IPS-20b (cell line): ENCODE measurements at regions not wholly inside any gene's neighbourhood (a gene's known extent, or its start where the extent isn't known, plus 50 kb on each side); places are given as distances from the start of the nearest gene placed in this dataset.

Experiments
- H3K27ac ChIP-seq: one replicate; pipeline ENCODE4 v1.5.1; 2013; ENCODE audit warnings: low read length
- H3K27me3 ChIP-seq: 2 replicates; pipeline ENCODE4 v1.6.1; 2013; ENCODE audit warnings: mild to moderate bottlenecking, low read length, inconsistent platforms; ENCODE audit not compliant: insufficient read depth
- H3K36me3 ChIP-seq: 2 replicates; pipeline ENCODE4 v1.6.1; 2013; ENCODE audit warnings: low read depth, mild to moderate bottlenecking, inconsistent platforms, low read length, moderate library complexity; ENCODE audit not compliant: insufficient read depth
- H3K4me1 ChIP-seq: 2 replicates; pipeline ENCODE4 v1.6.1; 2013; ENCODE audit warnings: mild to moderate bottlenecking, control low read depth, inconsistent platforms, low read length, moderate library complexity; ENCODE audit not compliant: insufficient read depth
- H3K4me3 ChIP-seq: 2 replicates; pipeline ENCODE4 v1.5.1; 2013; ENCODE audit warnings: mild to moderate bottlenecking, low read length, inconsistent platforms
- H3K9ac ChIP-seq: 2 replicates; pipeline ENCODE4 v1.6.1; 2013; ENCODE audit warnings: low read depth, mild to moderate bottlenecking, inconsistent platforms, low read length, moderate library complexity
- H3K9me3 ChIP-seq: 2 replicates; pipeline ENCODE4 v1.6.1; 2013; ENCODE audit warnings: mild to moderate bottlenecking, low read depth, low read length, inconsistent platforms; ENCODE audit not compliant: insufficient read depth

GRCh38 chr9:26159575-26160392 lies 481.5 kb upstream of the TUSC1 start:
- no peaks in the 10 kb centered on the region for H3K9me3 ChIP-seq
- no peaks in the 10 kb centered on the region for H3K36me3 ChIP-seq
- no peak overlapping the region for H3K4me3 ChIP-seq
- H3K4me1 ChIP-seq = no peaks in the 10 kb centered on the region
- no peak overlapping the region for H3K9ac ChIP-seq
- H3K27ac ChIP-seq = no peak overlapping the region
- H3K27me3 ChIP-seq = no peaks in the 10 kb centered on the region

GRCh38 chr9:26158631-26159150 lies 480.4 kb upstream of the TUSC1 start:
- H3K9ac ChIP-seq = no peak overlapping the region
- no peak overlapping the region for H3K27ac ChIP-seq
- H3K4me1 ChIP-seq = no peaks in the 10 kb centered on the region
- no peak overlapping the region for H3K4me3 ChIP-seq
- H3K36me3 ChIP-seq = no peaks in the 10 kb centered on the region
- no peaks in the 10 kb centered on the region for H3K27me3 ChIP-seq
- no peaks in the 10 kb centered on the region for H3K9me3 ChIP-seq

- no peaks in the 10 kb centered on the region for H3K9me3 ChIP-seq
- H3K27ac ChIP-seq = no peak overlapping the region
- no peak overlapping the region for H3K4me3 ChIP-seq
- no peaks in the 10 kb centered on the region for H3K36me3 ChIP-seq
- H3K27me3 ChIP-seq = no peaks in the 10 kb centered on the region
- H3K4me1 ChIP-seq = peaks cover 6% of the 10 kb centered on the region; the same call in 1 of the 2 replicates
- no peak overlapping the region for H3K9ac ChIP-seq
These were observed 479.2 kb upstream of the TUSC1 start for GRCh38 chr9:26157411-26157810.

GRCh38 chr9:26152350-26152749 lies 474.1 kb upstream of the TUSC1 start:
- peak overlapping the region; percentile 32; the same call in 1 of the 2 replicates for H3K4me3 ChIP-seq
- no peak overlapping the region for H3K27ac ChIP-seq
- H3K27me3 ChIP-seq = no peaks in the 10 kb centered on the region
- H3K36me3 ChIP-seq = no peaks in the 10 kb centered on the region
- H3K9me3 ChIP-seq = no peaks in the 10 kb centered on the region
- H3K4me1 ChIP-seq = peaks cover 6% of the 10 kb centered on the region; the same call in 1 of the 2 replicates
- H3K9ac ChIP-seq = no peak overlapping the region

- no peak overlapping the region for H3K27ac ChIP-seq
- H3K4me3 ChIP-seq = no peak overlapping the region
- peaks cover 6% of the 10 kb centered on the region; the same call in 1 of the 2 replicates for H3K4me1 ChIP-seq
- no peaks in the 10 kb centered on the region for H3K27me3 ChIP-seq
- no peaks in the 10 kb centered on the region for H3K9me3 ChIP-seq
- H3K36me3 ChIP-seq = no peaks in the 10 kb centered on the region
- no peak overlapping the region for H3K9ac ChIP-seq
These were observed 469.9 kb upstream of the TUSC1 start for GRCh38 chr9:26148128-26148527.

GRCh38 chr9:26145938-26146337 lies 467.7 kb upstream of the TUSC1 start:
- H3K27me3 ChIP-seq = no peaks in the 10 kb centered on the region
- H3K4me3 ChIP-seq = no peak overlapping the region
- no peak overlapping the region for H3K27ac ChIP-seq
- H3K9ac ChIP-seq = no peak overlapping the region
- H3K9me3 ChIP-seq = no peaks in the 10 kb centered on the region
- H3K36me3 ChIP-seq = no peaks in the 10 kb centered on the region
- no peaks in the 10 kb centered on the region for H3K4me1 ChIP-seq

- Histone ChIP-seq H3K9ac (no peak overlapping the region), H3K27ac (no peak overlapping the region), H3K9me3 (no peaks in the 10 kb centered on the region), H3K27me3 (no peaks in the 10 kb centered on the region), H3K4me1 (no peaks in the 10 kb centered on the region), H3K36me3 (no peaks in the 10 kb centered on the region), H3K4me3 (no peak overlapping the region)
These were observed 464.4 kb upstream of the TUSC1 start for GRCh38 chr9:26142631-26143030.

GRCh38 chr9:26142201-26142600 lies 464.0 kb upstream of the TUSC1 start:
- no peaks in the 10 kb centered on the region for H3K27me3 ChIP-seq
- H3K27ac ChIP-seq = no peak overlapping the region
- no peaks in the 10 kb centered on the region for H3K9me3 ChIP-seq
- no peaks in the 10 kb centered on the region for H3K4me1 ChIP-seq
- no peak overlapping the region for H3K4me3 ChIP-seq
- H3K36me3 ChIP-seq = no peaks in the 10 kb centered on the region
- no peak overlapping the region for H3K9ac ChIP-seq

- Histone ChIP-seq H3K36me3 (no peaks in the 10 kb centered on the region), H3K27me3 (no peaks in the 10 kb centered on the region)
These were observed 455.3 kb upstream of the TUSC1 start for GRCh38 chr9:26133537-26133936.

GRCh38 chr9:26132746-26133312 lies 454.6 kb upstream of the TUSC1 start:
- Histone ChIP-seq H3K27me3 (no peaks in the 10 kb centered on the region), H3K36me3 (no peaks in the 10 kb centered on the region), H3K4me1 (no peaks in the 10 kb centered on the region), H3K9me3 (no peaks in the 10 kb centered on the region), H3K27ac (no peak overlapping the region), H3K4me3 (no peak overlapping the region), H3K9ac (no peak overlapping the region)

More at GRCh38 chr9:26133537-26133936, 455.3 kb upstream of the TUSC1 start:
- Histone ChIP-seq H3K27ac (no peak overlapping the region), H3K4me1 (no peaks in the 10 kb centered on the region), H3K4me3 (no peak overlapping the region), H3K9ac (no peak overlapping the region), H3K9me3 (no peaks in the 10 kb centered on the region)

- H3K4me3 ChIP-seq = no peak overlapping the region
- no peak overlapping the region for H3K27ac ChIP-seq
- H3K4me1 ChIP-seq = no peaks in the 10 kb centered on the region
- H3K9ac ChIP-seq = no peak overlapping the region
- H3K9me3 ChIP-seq = no peaks in the 10 kb centered on the region
- H3K27me3 ChIP-seq = no peaks in the 10 kb centered on the region
- no peaks in the 10 kb centered on the region for H3K36me3 ChIP-seq
These were observed 453.6 kb upstream of the TUSC1 start for GRCh38 chr9:26131886-26132285.

- no peak overlapping the region for H3K27ac ChIP-seq
- no peak overlapping the region for H3K4me3 ChIP-seq
- H3K4me1 ChIP-seq = no peaks in the 10 kb centered on the region
- H3K9ac ChIP-seq = no peak overlapping the region
- no peaks in the 10 kb centered on the region for H3K36me3 ChIP-seq
- H3K9me3 ChIP-seq = no peaks in the 10 kb centered on the region
- no peaks in the 10 kb centered on the region for H3K27me3 ChIP-seq
These were observed 451.0 kb upstream of the TUSC1 start for GRCh38 chr9:26129217-26129616.
